ENCODE measurements at regions not wholly inside any gene's neighbourhood (a gene's known extent, or its start where the extent isn't known, plus 50 kb on each side); places are given as distances from the start of the nearest gene placed in this dataset.

- no TSS peak for BruUV-seq (replicated peaks)
- H3K36me3 ChIP-seq (ENCODE audit: control insufficient read depth in 2 of 2, insufficient read depth in 2 of 2, low read length in 1 of 2) = no peaks in the 10 kb centered on the region
- no peak overlapping the region for H2AFZ ChIP-seq (ENCODE audit: control insufficient read depth, low read depth, low read length)
- intact Hi-C loops (cut with micrococcal nuclease; ENCODE audit: unreplicated experiment) (no loop called here), in situ Hi-C loops (cut with MboI) (no loop called here)
- POLR2A ChIA-PET = no interaction called here
- H3K27ac ChIP-seq (ENCODE audit: control insufficient read depth, insufficient read depth) = no peak overlapping the region
- WGBS (ENCODE audit: insufficient coverage, insufficient replicate concordance, low lambda C conversion rate, missing lambda C conversion rate) = 42% methylated on average over 8 of the region's 8 CpGs
- ATAC-seq = no peak
- H3K4me2 ChIP-seq (ENCODE audit: control insufficient read depth, insufficient read depth) = no peak overlapping the region
- no peaks in the 10 kb centered on the region for H3K9me3 ChIP-seq (replicated peaks; ENCODE audit: control insufficient read depth, insufficient read depth, low read length)
- no peak overlapping the region for H3K9ac ChIP-seq (ENCODE audit: control insufficient read depth, insufficient read depth, low read length)
- no peaks in the 10 kb centered on the region for H3K79me2 ChIP-seq (ENCODE audit: control insufficient read depth, insufficient read depth, low read length)
- no peak for TF ChIP-seq RAD21 (IDR thresholded peaks at IDR 0.05; ENCODE audit: insufficient read depth, low read depth, low read length)
- TF ChIP-seq ATF7 (IDR thresholded peaks at IDR 0.05; ENCODE audit: low read depth) = no peak
- no peak for TF ChIP-seq HCFC1 (IDR thresholded peaks at IDR 0.05; ENCODE audit: low read length)
- no peak for TF ChIP-seq LARP7 (IDR thresholded peaks at IDR 0.05)
- TF ChIP-seq POLR2AphosphoS2 (IDR thresholded peaks at IDR 0.05; ENCODE audit: low read depth, low read length) = no peak
- no peak for TF ChIP-seq HDAC6 (IDR thresholded peaks at IDR 0.05; ENCODE audit: unreplicated experiment)
- no peak for TF ChIP-seq ZNF274 (IDR thresholded peaks at IDR 0.05; ENCODE audit: insufficient read depth, insufficient read length)
- TF ChIP-seq, protein P1, sequence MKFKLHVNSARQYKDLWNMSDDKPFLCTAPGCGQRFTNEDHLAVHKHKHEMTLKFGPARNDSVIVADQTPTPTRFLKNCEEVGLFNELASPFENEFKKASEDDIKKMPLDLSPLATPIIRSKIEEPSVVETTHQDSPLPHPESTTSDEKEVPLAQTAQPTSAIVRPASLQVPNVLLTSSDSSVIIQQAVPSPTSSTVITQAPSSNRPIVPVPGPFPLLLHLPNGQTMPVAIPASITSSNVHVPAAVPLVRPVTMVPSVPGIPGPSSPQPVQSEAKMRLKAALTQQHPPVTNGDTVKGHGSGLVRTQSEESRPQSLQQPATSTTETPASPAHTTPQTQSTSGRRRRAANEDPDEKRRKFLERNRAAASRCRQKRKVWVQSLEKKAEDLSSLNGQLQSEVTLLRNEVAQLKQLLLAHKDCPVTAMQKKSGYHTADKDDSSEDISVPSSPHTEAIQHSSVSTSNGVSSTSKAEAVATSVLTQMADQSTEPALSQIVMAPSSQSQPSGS (IDR thresholded peaks at IDR 0.05; ENCODE audit: low read length) = no peak
- no peak for TF ChIP-seq ZNF217 (IDR thresholded peaks at IDR 0.05)
- no peak for TF ChIP-seq ZBTB33 (IDR thresholded peaks at IDR 0.05)
- no peak for TF ChIP-seq RUNX3 (IDR thresholded peaks at IDR 0.05; ENCODE audit: low read length)
- TF ChIP-seq, protein P2, sequence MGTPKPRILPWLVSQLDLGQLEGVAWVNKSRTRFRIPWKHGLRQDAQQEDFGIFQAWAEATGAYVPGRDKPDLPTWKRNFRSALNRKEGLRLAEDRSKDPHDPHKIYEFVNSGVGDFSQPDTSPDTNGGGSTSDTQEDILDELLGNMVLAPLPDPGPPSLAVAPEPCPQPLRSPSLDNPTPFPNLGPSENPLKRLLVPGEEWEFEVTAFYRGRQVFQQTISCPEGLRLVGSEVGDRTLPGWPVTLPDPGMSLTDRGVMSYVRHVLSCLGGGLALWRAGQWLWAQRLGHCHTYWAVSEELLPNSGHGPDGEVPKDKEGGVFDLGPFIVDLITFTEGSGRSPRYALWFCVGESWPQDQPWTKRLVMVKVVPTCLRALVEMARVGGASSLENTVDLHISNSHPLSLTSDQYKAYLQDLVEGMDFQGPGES (IDR thresholded peaks at IDR 0.05) = no peak
- no peak for TF ChIP-seq ZNF592 (IDR thresholded peaks at IDR 0.05)
- no peak for TF ChIP-seq KDM1A (IDR thresholded peaks at IDR 0.05; ENCODE audit: borderline replicate concordance)
- DNase-seq (ENCODE audit: low read depth, low spot score) = no peak
- no peak for FAIRE-seq
- SMC1A ChIA-PET (ENCODE audit: uncharacterized antibody, unreplicated experiment) = no interaction called here
- RAD21 ChIA-PET (ENCODE audit: unreplicated experiment) = no interaction called here
- H3K4me3 ChIP-seq = no peak overlapping the region
- no peaks in the 10 kb centered on the region for H4K20me1 ChIP-seq (ENCODE audit: control insufficient read depth, insufficient read depth)
- CTCF ChIA-PET = no interaction called here
- H3K4me1 ChIP-seq (ENCODE audit: control insufficient read depth, insufficient read depth, low read length) = no peaks in the 10 kb centered on the region
- no peaks in the 10 kb centered on the region for H3K27me3 ChIP-seq (replicated peaks in 1 of 2; ENCODE audit: control insufficient read depth in 2 of 2, insufficient read depth in 2 of 2, low read length in 1 of 2)
These were observed 734.5 kb upstream of the LRRN3 start for GRCh38 chr7:110356438-110356837.
